ENCODE measurements at regions not wholly inside any gene's neighbourhood (a gene's known extent, or its start where the extent isn't known, plus 50 kb on each side); places are given as distances from the start of the nearest gene placed in this dataset.

- Histone ChIP-seq H3K27me3 (replicated peaks; ENCODE audit: insufficient read depth, low read length) (no peaks in the 10 kb centered on the region), H2AFZ (ENCODE audit: low read length) (no peak overlapping the region), H3K36me3 (replicated peaks; ENCODE audit: insufficient read depth, low read length) (no peaks in the 10 kb centered on the region), H3K27ac (ENCODE audit: low read length) (no peak overlapping the region), H3K9me2 (replicated peaks; ENCODE audit: insufficient read depth, low read length) (no peaks in the 10 kb centered on the region), H3K4me1 (ENCODE audit: low read length) (no peaks in the 10 kb centered on the region), H3K4me3 (ENCODE audit: low read length) (no peak overlapping the region), H3K9me3 (replicated peaks; ENCODE audit: insufficient read depth, low read length) (no peaks in the 10 kb centered on the region), H4K20me1 (ENCODE audit: insufficient read depth, low read length) (no peaks in the 10 kb centered on the region), H3K4me2 (ENCODE audit: low read depth, low read length) (no peak overlapping the region), H3K79me2 (ENCODE audit: low read length) (no peaks in the 10 kb centered on the region), H3K9ac (ENCODE audit: low read length) (no peak overlapping the region), H3F3A (ENCODE audit: insufficient read depth, low read length) (no peaks in the 10 kb centered on the region)
- TF ChIP-seq, protein P1, sequence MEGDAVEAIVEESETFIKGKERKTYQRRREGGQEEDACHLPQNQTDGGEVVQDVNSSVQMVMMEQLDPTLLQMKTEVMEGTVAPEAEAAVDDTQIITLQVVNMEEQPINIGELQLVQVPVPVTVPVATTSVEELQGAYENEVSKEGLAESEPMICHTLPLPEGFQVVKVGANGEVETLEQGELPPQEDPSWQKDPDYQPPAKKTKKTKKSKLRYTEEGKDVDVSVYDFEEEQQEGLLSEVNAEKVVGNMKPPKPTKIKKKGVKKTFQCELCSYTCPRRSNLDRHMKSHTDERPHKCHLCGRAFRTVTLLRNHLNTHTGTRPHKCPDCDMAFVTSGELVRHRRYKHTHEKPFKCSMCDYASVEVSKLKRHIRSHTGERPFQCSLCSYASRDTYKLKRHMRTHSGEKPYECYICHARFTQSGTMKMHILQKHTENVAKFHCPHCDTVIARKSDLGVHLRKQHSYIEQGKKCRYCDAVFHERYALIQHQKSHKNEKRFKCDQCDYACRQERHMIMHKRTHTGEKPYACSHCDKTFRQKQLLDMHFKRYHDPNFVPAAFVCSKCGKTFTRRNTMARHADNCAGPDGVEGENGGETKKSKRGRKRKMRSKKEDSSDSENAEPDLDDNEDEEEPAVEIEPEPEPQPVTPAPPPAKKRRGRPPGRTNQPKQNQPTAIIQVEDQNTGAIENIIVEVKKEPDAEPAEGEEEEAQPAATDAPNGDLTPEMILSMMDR (IDR thresholded peaks at IDR 0.05; ENCODE audit: low read length): no peak
- no peak for TF ChIP-seq EZH2 (optimal IDR thresholded peaks at IDR 0.05; ENCODE audit: low read depth, low read length)
- no peak for TF ChIP-seq EZH2phosphoT487 (IDR thresholded peaks at IDR 0.05; ENCODE audit: low read length)
- no peak for DNase-seq
Observed at GRCh38 chr13:64289702-64290101, 2874.1 kb upstream of the PCDH20 start.

- no peaks in the 10 kb centered on the region for H3K4me1 ChIP-seq (ENCODE audit: low read length)
- DNase-seq: no peak
- no peak overlapping the region for H3K27ac ChIP-seq (ENCODE audit: low read length)
- H3K9me2 ChIP-seq (replicated peaks; ENCODE audit: insufficient read depth, low read length): no peaks in the 10 kb centered on the region
- no peak overlapping the region for H3K4me3 ChIP-seq (ENCODE audit: low read length)
- no peaks in the 10 kb centered on the region for H3K36me3 ChIP-seq (replicated peaks; ENCODE audit: insufficient read depth, low read length)
- no peak overlapping the region for H3K4me2 ChIP-seq (ENCODE audit: low read depth, low read length)
- H3F3A ChIP-seq (ENCODE audit: insufficient read depth, low read length): no peaks in the 10 kb centered on the region
- no peaks in the 10 kb centered on the region for H3K79me2 ChIP-seq (ENCODE audit: low read length)
- TF ChIP-seq EZH2 (optimal IDR thresholded peaks at IDR 0.05; ENCODE audit: low read depth, low read length) (no peak), EZH2phosphoT487 (IDR thresholded peaks at IDR 0.05; ENCODE audit: low read length) (no peak)
- TF ChIP-seq, protein P1 (IDR thresholded peaks at IDR 0.05; ENCODE audit: low read length): no peak
- H3K9me3 ChIP-seq (replicated peaks; ENCODE audit: insufficient read depth, low read length): no peaks in the 10 kb centered on the region
- H3K9ac ChIP-seq (ENCODE audit: low read length): no peak overlapping the region
- no peaks in the 10 kb centered on the region for H3K27me3 ChIP-seq (replicated peaks; ENCODE audit: insufficient read depth, low read length)
- H2AFZ ChIP-seq (ENCODE audit: low read length): no peak overlapping the region
- H4K20me1 ChIP-seq (ENCODE audit: insufficient read depth, low read length): no peaks in the 10 kb centered on the region
Observed at GRCh38 chr13:64283926-64284325, 2868.3 kb upstream of the PCDH20 start.

DNA sequence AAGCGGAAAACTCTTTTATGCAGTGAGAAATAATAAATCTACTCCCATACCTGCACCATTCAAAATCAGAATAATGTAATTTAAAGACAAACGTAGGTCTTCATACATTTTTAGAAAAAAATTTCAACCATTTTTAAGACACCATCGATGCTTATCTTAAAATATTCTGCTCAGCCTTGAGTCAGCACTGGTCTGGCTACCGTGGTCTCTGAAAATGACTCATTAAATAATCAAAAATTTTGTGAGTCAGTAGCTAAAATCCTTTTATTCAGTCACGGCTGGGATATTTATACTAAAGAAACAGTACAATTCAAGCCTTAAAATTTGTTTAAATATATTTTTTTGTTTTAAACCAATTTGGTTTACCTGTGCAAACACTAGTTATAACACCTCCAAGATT, 2862.8 kb upstream of the PCDH20 start:
- Histone ChIP-seq H3K27ac (ENCODE audit: low read length) (no peak overlapping the region), H3K79me2 (ENCODE audit: low read length) (no peaks in the 10 kb centered on the region)

More for the DNA sequence above, 2862.8 kb upstream of the PCDH20 start:
- Histone ChIP-seq H3K27me3 (replicated peaks; ENCODE audit: insufficient read depth, low read length) (no peaks in the 10 kb centered on the region), H3K4me1 (ENCODE audit: low read length) (no peaks in the 10 kb centered on the region), H3K36me3 (replicated peaks; ENCODE audit: insufficient read depth, low read length) (no peaks in the 10 kb centered on the region), H3K4me3 (ENCODE audit: low read length) (no peak overlapping the region), H3F3A (ENCODE audit: insufficient read depth, low read length) (no peaks in the 10 kb centered on the region), H3K9me2 (replicated peaks; ENCODE audit: insufficient read depth, low read length) (no peaks in the 10 kb centered on the region), H3K4me2 (ENCODE audit: low read depth, low read length) (no peak overlapping the region), H3K9ac (ENCODE audit: low read length) (no peak overlapping the region), H2AFZ (ENCODE audit: low read length) (no peak overlapping the region), H3K9me3 (replicated peaks; ENCODE audit: insufficient read depth, low read length) (no peaks in the 10 kb centered on the region), H4K20me1 (ENCODE audit: insufficient read depth, low read length) (no peaks in the 10 kb centered on the region)
- DNase-seq: no peak
- TF ChIP-seq, protein P1 (IDR thresholded peaks at IDR 0.05; ENCODE audit: low read length): no peak

Measured in MM.1S (cell line).